Gastrocnemius medialis (tissue), 4 donors: ENCODE measurements at regions not wholly inside any gene's neighbourhood (a gene's known extent, or its start where the extent isn't known, plus 50 kb on each side); places are given as distances from the start of the nearest gene placed in this dataset.
"Not testable (repeated sequence)": the region's sequence is repeated elsewhere in the genome, so short reads cannot be mapped to it uniquely, and the experiment has no call there.

ENCODE experiments used
- ATAC-seq, 2 donors: fragments of 150-250 bp; one replicate each; pipeline ENCODE4 v1.9.1; 2016
- DNase-seq, 2 donors: peaks; one replicate each; pipeline ENCODE4 v3.0.0-alpha.2; 2019
- H3K27ac ChIP-seq, 4 donors: fragments of 200-600 bp; sonication (generic); 1 replicate in 1 of 4; 2 replicates in 3 of 4; pipeline ENCODE4 v1.5.1; 2016 to 2018; ENCODE audit warnings: mild to moderate bottlenecking in 2 of 4, moderate library complexity in 1 of 4
- H3K27me3 ChIP-seq, 3 donors: fragments of 200-600 bp; sonication (generic) in 2 of 3; 1 replicate in 1 of 3; 2 replicates in 2 of 3; pipeline versions ENCODE4 v1.5.1 to v1.6.0; 2016 to 2019; ENCODE audit warnings: mild to moderate bottlenecking in 1 of 3, moderate library complexity in 1 of 3
- H3K36me3 ChIP-seq, 2 donors: fragments of 200-600 bp; sonication (generic) in 1 of 2; one replicate each; pipeline ENCODE4 v1.5.1; 2017 to 2018
- H3K4me1 ChIP-seq, 2 donors: fragments of 200-600 bp; sonication (generic) in 1 of 2; one replicate each; pipeline ENCODE4 v1.5.1; 2016 to 2017; ENCODE audit warnings: mild to moderate bottlenecking in 2 of 2
- H3K4me3 ChIP-seq, 4 donors: fragments of 200-600 bp; sonication (generic) in 3 of 4; 1 replicate in 1 of 4; 2 replicates in 3 of 4; pipeline ENCODE4 v1.5.1; 2016 to 2019; ENCODE audit warnings: mild to moderate bottlenecking in 2 of 4
- H3K9me3 ChIP-seq, 3 donors: fragments of 200-600 bp; sonication (generic) in 2 of 3; 1 replicate in 1 of 3; 2 replicates in 2 of 3; pipeline ENCODE4 v1.5.1; 2016 to 2019
- POLR2A ChIP-seq, 2 donors: fragments of 450-650 bp; IDR thresholded peaks; one replicate each; pipeline ENCODE4 v1.6.1; 2017; ENCODE audit warnings: antibody characterized with exemption in 2 of 2, mild to moderate bottlenecking in 2 of 2, moderate library complexity in 2 of 2
- in situ Hi-C, 4 donors: fragments of 200-750 bp; cut with MboI; loops; one replicate each; pipeline versions ENCODE4 v1.15.0 to v1.8.0; 2017; ENCODE audit warnings: low sequenced_read_pairs in 4 of 4
- intact Hi-C: fragments of 100-400 bp; cut with DNase I; formaldehyde crosslinking; loops from one replicate; pipeline ENCODE4 v1.15.1; 2023; ENCODE audit warnings: low total_unique reads
- TF ChIP-seq, protein P1 (sequence below), 5 experiments: fragments of 450-650 bp in 3 of 5; fragments of 200-600 bp in 2 of 5; sonication (generic) in 2 of 5; IDR thresholded peaks in 4 of 5; conservative IDR thresholded peaks in 1 of 5; 1 replicate in 4 of 5; 2 replicates in 1 of 5; pipeline ENCODE4 v1.5.1; 2016 to 2019; ENCODE audit warnings: antibody characterized with exemption in 5 of 5, mild to moderate bottlenecking in 3 of 5, moderate library complexity in 3 of 5

DNA sequence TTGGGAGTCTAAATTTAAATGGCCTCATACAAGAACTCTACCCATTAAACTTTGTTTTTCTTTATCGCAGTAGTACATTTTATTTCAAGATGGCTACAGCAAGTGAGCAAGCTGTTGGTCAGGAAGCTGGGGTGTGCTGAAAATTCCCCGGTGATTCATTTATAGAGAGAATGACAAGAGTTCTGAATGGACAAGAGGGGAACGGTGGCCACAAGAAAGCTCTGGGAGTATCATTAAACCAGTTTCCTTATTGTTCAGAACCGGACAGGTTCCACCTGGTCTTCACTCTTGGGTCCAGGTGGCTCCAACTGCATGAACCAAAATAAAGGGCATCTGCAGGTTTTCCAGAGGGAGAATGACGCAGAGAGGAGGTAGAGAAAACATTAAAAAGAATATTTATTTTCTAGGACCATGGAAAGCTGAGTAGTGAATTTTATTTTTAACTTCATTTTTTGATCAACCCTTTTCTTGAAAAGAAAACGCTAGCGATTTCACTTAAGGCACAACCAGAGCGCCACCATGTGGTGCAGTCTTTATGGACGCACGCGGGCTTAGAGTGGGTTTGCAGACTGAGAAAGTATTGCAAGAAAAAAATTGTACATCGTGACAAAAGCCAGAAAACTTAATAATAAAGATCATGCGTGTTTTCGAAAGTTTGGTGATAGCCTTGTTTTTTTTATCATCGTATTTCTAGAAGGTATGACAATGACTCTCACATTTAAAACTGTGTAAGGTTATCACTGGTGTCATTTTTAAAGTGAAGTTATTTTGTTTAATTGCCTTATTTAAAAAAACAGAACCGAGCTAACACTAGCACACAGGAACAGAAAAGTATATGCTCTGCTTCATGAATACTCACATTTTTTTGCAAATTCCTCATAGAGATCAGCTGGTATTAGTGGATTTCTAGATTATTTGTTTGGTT is 97.9 kb upstream of the NOL4 start:
- Histone ChIP-seq H3K4me1 (no peaks in the 10 kb centered on the region), H3K9me3 (no peaks in the 10 kb centered on the region), H3K27me3 (no peaks in the 10 kb centered on the region), H3K4me3 (no peak overlapping the region), H3K27ac (no peak overlapping the region), H3K36me3 (no peaks in the 10 kb centered on the region)
- in situ Hi-C loops: loop anchor here in 1 of 4 donors (10.0 kb wide), 1 partner anchor 198 kb away; no protein-coding TSS in a partner anchor
- no peak for DNase-seq
- intact Hi-C loops: loop anchor here (2.0 kb wide), 1 partner anchor 200 kb away; no protein-coding TSS in a partner anchor
- TF ChIP-seq, protein P1, sequence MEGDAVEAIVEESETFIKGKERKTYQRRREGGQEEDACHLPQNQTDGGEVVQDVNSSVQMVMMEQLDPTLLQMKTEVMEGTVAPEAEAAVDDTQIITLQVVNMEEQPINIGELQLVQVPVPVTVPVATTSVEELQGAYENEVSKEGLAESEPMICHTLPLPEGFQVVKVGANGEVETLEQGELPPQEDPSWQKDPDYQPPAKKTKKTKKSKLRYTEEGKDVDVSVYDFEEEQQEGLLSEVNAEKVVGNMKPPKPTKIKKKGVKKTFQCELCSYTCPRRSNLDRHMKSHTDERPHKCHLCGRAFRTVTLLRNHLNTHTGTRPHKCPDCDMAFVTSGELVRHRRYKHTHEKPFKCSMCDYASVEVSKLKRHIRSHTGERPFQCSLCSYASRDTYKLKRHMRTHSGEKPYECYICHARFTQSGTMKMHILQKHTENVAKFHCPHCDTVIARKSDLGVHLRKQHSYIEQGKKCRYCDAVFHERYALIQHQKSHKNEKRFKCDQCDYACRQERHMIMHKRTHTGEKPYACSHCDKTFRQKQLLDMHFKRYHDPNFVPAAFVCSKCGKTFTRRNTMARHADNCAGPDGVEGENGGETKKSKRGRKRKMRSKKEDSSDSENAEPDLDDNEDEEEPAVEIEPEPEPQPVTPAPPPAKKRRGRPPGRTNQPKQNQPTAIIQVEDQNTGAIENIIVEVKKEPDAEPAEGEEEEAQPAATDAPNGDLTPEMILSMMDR (IDR thresholded peaks at IDR 0.05 in 4 of 5, conservative IDR thresholded peaks at IDR 0.05 in 1 of 5): peak in 4 of 5 experiments; percentile 8 to 52 (median 30)
- no peak for TF ChIP-seq POLR2A (IDR thresholded peaks at IDR 0.05)
- ATAC-seq: no peak

- in situ Hi-C loops: loop anchor here in 1 of 4 donors (10.0 kb wide), 1 partner anchor 205 kb away; no protein-coding TSS in a partner anchor
- intact Hi-C loops: no loop called here
- no peak for DNase-seq
- Histone ChIP-seq H3K27me3 (no peaks in the 10 kb centered on the region), H3K36me3 (no peaks in the 10 kb centered on the region), H3K4me1 (no peaks in the 10 kb centered on the region), H3K9me3 (no peaks in the 10 kb centered on the region), H3K4me3 (no peak overlapping the region), H3K27ac (no peak overlapping the region)
- no peak for TF ChIP-seq POLR2A (IDR thresholded peaks at IDR 0.05)
- TF ChIP-seq, protein P1 (IDR thresholded peaks at IDR 0.05 in 4 of 5, conservative IDR thresholded peaks at IDR 0.05 in 1 of 5): no peak
- ATAC-seq: no peak
These were observed 105.1 kb upstream of the NOL4 start for GRCh38 chr18:34329840-34330239.

- TF ChIP-seq, protein P1 (IDR thresholded peaks at IDR 0.05 in 4 of 5, conservative IDR thresholded peaks at IDR 0.05 in 1 of 5): no peak
- no peak for TF ChIP-seq POLR2A (IDR thresholded peaks at IDR 0.05)
- ATAC-seq: no peak
- H3K4me3 ChIP-seq: no peak overlapping the region
- H3K36me3 ChIP-seq: no peaks in the 10 kb centered on the region
- no peaks in the 10 kb centered on the region for H3K9me3 ChIP-seq
- DNase-seq: no peak
- no peaks in the 10 kb centered on the region for H3K27me3 ChIP-seq
- in situ Hi-C loops (no loop called here), intact Hi-C loops (no loop called here)
- H3K27ac ChIP-seq: no peak overlapping the region
- H3K4me1 ChIP-seq: no peaks in the 10 kb centered on the region
These were observed 105.6 kb upstream of the NOL4 start for GRCh38 chr18:34330308-34330707.

DNA sequence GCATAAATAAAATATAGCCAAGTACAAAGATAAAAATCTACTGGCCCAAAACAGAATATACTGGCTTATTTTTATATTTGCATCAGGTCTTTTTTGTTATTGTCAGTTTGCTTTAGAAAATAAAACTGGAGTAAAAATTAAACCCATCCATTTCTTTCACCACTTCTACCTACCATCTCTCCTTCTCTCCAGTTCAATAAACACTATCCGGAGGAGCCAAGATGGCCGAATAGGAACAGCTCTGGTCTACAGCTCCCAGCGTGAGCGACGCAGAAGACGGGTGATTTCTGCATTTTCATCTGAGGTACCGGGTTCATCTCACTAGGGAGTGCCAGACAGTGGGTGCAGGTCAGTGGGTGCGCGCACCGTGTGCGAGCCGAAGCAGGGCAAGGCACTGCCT is 106.2 kb upstream of the NOL4 start:
- H3K27ac ChIP-seq, H3K36me3 ChIP-seq, H3K4me3 ChIP-seq, H3K4me1 ChIP-seq, ATAC-seq, intact Hi-C loops, in situ Hi-C loops, H3K27me3 ChIP-seq, H3K9me3 ChIP-seq, DNase-seq: not testable (repeated sequence)

GRCh38 chr18:34331343-34331742 is 106.6 kb upstream of the NOL4 start:
- H3K27ac ChIP-seq, ATAC-seq, H3K4me3 ChIP-seq, H3K27me3 ChIP-seq, H3K9me3 ChIP-seq, in situ Hi-C loops, H3K36me3 ChIP-seq, H3K4me1 ChIP-seq, DNase-seq, intact Hi-C loops: not testable (repeated sequence)
